Neutrophil (primary cell): ENCODE measurements at regions not wholly inside any gene's neighbourhood (a gene's known extent, or its start where the extent isn't known, plus 50 kb on each side); places are given as distances from the start of the nearest gene placed in this dataset.

Experiments used
- H3K27ac ChIP-seq: fragments of 200-600 bp; sonication (generic); 2 replicates; pipeline ENCODE4 v1.5.1; 2016; ENCODE audit warnings: mild to moderate bottlenecking, moderate library complexity
- H3K27me3 ChIP-seq: fragments of 200-600 bp; sonication (generic); 2 replicates; pipeline ENCODE4 v1.6.0; 2016; ENCODE audit warnings: mild to moderate bottlenecking
- H3K36me3 ChIP-seq: fragments of 200-600 bp; sonication (generic); 2 replicates; pipeline ENCODE4 v1.5.1; 2017
- H3K4me1 ChIP-seq, 2 experiments: fragments of 200-600 bp in 1 of 2; sonication (generic) in 1 of 2; 1 replicate in 1 of 2; 2 replicates in 1 of 2; pipeline versions ENCODE4 v1.5.1 to v1.6.1; 2013 to 2016; ENCODE audit warnings: low read depth in 1 of 2, low read length in 1 of 2, mild to moderate bottlenecking in 1 of 2, moderate library complexity in 1 of 2; ENCODE audit not compliant: control insufficient read depth in 1 of 2, insufficient read depth in 1 of 2
- H3K4me3 ChIP-seq, 2 experiments: fragments of 200-600 bp in 1 of 2; sonication (generic) in 1 of 2; 1 replicate in 1 of 2; 2 replicates in 1 of 2; pipeline ENCODE4 v1.5.1; 2013 to 2016; ENCODE audit warnings: low read depth in 1 of 2, low read length in 1 of 2, mild to moderate bottlenecking in 1 of 2, moderate library complexity in 1 of 2
- H3K9me3 ChIP-seq: fragments of 200-600 bp; sonication (generic); 2 replicates; pipeline ENCODE4 v1.5.1; 2016
- CTCF ChIP-seq: fragments of 200-600 bp; sonication (generic); IDR thresholded peaks from 2 replicates; pipeline ENCODE4 v1.5.1; 2016; ENCODE audit warnings: antibody characterized with exemption

DNA sequence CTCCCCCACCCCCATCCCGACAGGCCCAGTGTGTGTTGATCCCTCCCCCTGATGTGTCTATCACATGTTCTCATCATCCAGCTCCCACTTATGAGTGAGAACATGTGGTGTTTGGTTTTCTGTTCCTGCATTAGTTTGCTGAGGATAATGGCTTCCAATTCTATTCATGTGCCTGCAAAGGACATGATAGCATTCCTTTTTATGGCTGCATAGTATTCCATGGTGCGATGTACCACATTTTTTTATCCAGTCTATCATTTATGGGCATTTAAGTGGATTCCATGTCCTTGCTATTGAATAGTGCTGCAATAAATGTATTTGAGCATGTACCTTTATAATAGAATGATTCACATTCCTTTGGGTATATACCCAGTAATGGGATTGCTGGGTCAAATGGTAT is 66.6 kb upstream of the NXT1 start:
- H3K9me3 ChIP-seq = no peaks in the 10 kb centered on the region
- H3K27me3 ChIP-seq = peaks cover 6% of the 10 kb centered on the region
- no peaks in the 10 kb centered on the region for H3K36me3 ChIP-seq
- H3K4me1 ChIP-seq = no peaks in the 10 kb centered on the region
- no peak for TF ChIP-seq CTCF
- H3K27ac ChIP-seq = no peak overlapping the region
- H3K4me3 ChIP-seq = no peak overlapping the region

DNA sequence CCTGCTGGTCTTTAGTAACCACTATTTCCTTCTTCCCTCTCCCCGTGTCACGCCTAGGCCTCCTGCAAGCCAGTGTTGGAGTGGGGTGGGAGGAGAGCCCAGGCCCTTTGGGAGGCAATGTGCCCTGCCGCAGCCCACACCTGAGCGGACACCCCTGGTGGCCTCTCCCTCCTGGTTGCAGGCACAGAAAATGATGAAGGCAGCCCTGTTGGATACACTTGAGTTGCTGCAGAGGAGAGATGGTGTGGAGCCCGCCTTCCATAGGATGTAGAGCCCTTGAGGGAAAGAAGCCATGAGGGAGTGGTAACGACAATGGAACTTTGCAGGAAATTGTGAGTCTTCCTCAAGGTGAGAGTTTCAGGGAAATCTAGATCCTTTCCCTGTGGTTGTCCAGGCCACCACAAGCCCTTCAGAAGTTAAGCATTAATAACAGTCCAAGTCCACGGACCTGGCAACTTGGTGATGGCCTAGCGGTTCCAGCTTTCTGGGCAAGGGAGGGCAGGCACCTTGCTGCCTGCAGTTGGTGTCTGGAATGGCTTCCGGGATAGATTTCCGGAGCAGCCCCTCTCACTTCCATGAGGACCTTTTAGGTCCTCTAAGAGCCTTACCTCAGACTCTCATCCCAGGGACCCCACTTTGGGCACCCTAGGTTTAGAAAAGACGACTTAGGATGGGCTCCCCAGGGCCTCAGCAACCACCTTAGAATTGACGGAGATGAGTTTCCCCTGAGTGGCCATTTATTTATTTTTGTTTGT is 67.3 kb upstream of the NXT1 start:
- H3K27ac ChIP-seq = no peak overlapping the region
- TF ChIP-seq CTCF = no peak
- no peaks in the 10 kb centered on the region for H3K36me3 ChIP-seq
- H3K9me3 ChIP-seq = no peaks in the 10 kb centered on the region
- no peaks in the 10 kb centered on the region for H3K4me1 ChIP-seq
- H3K4me3 ChIP-seq = no peak overlapping the region
- peaks cover 6% of the 10 kb centered on the region for H3K27me3 ChIP-seq

DNA sequence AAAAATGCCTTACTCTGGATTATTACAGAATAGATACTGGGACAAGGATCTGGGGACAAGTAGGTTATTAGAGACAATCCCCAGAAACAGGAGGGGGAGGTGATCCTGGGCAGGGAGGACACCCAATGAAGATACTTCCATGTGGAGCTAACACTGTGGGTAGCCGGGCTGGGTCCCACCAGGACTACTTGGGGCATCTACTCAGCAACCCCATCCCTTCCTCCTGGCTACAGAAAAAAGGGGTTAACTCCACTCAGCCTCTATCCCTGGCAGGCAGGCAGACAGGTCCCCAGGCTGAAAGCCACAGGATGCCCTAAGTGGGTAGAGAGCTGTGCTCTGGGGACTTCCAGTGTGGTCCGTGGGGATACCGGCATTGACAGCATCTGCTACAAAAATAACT is 68.0 kb upstream of the NXT1 start:
- Histone ChIP-seq H3K36me3 (no peaks in the 10 kb centered on the region), H3K4me1 (peaks cover under 1 to 3% of the 10 kb centered on the region in 2 experiments), H3K4me3 (no peak overlapping the region), H3K9me3 (no peaks in the 10 kb centered on the region), H3K27ac (no peak overlapping the region), H3K27me3 (peaks cover 6% of the 10 kb centered on the region)
- no peak for TF ChIP-seq CTCF

GRCh38 chr20:23282111-23282510 is 68.5 kb upstream of the NXT1 start:
- no peaks in the 10 kb centered on the region for H3K36me3 ChIP-seq
- no peak overlapping the region for H3K4me3 ChIP-seq
- H3K9me3 ChIP-seq = no peaks in the 10 kb centered on the region
- peaks cover 6% of the 10 kb centered on the region for H3K27me3 ChIP-seq
- H3K27ac ChIP-seq = no peak overlapping the region
- peaks cover 5 to 7% of the 10 kb centered on the region in 2 experiments for H3K4me1 ChIP-seq
- no peak for TF ChIP-seq CTCF

DNA sequence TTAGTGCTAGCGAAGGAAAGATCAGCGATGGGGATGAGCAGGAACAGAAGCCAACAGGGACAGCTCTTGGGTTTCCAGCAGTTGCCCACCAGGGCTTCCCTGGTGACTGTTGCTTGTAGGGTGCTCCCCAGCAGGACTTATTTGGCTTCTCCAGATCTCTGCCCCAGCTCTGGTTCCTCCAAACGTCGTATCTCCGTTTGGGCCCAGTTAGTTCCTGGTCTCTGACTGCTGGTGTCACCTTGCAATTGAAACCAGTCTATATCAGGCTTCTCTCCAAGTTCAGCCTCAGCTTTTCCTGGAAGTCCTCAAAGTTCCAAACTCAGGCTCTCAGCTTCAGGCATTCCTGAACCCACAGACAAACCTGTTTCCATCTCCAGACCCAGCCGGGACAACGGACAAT is 70.8 kb upstream of the NXT1 start:
- Histone ChIP-seq H3K36me3 (no peaks in the 10 kb centered on the region), H3K4me1 (peaks cover 7 to 8% of the 10 kb centered on the region in 2 experiments), H3K4me3 (no peak overlapping the region), H3K27ac (no peak overlapping the region), H3K9me3 (no peaks in the 10 kb centered on the region), H3K27me3 (peaks cover 6% of the 10 kb centered on the region)
- no peak for TF ChIP-seq CTCF
